GM21737 (cell line): ENCODE measurements at regions not wholly inside any gene's neighbourhood (a gene's known extent, or its start where the extent isn't known, plus 50 kb on each side); places are given as distances from the start of the nearest gene placed in this dataset.

Source experiments
- ATAC-seq: cut with Tn5 transposase; IDR thresholded peaks from one replicate; pipeline ENCODE4 v1.9.1; 2021; ENCODE audit warnings: mild to moderate bottlenecking, moderate library complexity; ENCODE audit not compliant: unreplicated experiment

DNA sequence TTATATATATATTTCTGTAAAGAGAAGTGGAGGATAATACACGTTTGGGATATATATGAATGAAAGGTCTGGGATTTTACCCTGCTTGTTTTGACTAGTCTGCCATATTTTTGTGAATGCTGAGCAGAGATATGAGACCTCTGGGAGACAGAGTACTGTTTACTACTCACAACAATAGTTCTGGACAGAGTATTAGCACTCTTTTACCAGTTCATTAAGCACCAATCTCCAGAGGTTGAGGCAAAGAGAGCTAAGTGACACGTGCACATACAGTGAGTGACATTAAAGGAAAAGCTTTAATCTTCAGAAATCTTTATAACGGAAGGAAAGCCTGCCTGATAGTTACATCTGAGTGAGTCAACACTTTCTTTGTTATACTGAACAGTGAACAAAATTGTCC is 1452.7 kb upstream of the TENM3 start:
- no peak for ATAC-seq

DNA sequence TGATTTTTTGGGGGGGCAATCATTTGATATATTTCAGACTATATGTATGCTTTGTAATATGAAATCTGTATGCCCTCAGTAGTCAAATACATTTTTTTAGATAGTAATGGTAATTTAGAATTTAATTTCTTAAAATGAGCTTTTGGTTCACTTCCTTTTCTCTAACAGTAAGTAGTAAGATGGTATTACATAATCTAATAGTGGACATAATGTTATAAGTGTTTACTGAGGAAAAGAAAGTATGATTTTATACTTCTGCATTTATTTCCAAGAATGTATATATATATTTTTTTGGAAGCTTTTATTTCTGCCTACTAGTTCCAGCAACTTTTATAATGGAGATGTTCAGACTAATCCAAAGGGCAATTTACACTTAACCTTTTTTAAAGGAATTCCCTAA is 1450.7 kb upstream of the TENM3 start:
- ATAC-seq = no peak

DNA sequence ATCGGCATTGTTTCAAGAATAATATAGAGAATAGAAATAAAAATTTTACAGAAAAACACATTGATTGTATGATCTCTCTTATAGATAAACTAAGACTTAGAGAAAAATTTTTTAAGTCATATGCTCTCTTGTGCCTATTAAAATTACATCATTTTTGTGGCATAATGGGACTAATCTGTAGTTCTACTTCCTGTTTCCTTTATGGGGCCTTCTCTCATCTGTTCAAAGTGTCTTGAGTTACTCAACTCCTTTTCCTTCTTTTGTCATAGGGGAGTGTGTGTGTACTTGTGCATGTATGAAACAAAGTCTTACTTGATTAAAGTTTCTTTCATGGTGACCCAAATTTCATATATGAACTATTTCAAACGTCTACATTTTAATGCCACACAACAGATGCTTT is 1448.9 kb upstream of the TENM3 start:
- no peak for ATAC-seq

DNA sequence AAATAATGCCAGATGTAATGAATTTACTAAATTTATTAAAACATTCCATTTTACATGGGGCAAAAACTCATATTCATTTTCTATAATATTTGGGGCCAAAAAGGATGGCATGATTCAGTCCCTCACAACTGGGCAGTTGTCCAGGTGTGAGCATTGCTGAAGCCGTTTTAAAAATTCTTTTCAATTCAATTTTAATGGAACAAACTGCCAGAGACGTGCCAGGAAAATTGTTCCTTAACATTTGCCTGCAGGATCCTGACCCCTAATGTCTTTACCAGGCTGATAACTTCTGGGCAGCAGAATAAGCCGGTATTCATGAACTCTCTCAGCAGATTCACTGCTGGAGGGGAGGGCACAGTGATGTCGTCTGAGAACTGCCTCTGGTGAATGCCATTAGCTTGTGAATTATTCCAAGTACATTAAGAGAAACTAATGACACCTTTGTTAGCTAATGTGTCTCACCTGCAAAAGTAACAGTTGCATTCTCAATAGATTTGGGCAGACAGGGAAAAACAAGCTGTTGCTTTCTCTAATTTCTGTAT is 1445.1 kb upstream of the TENM3 start:
- ATAC-seq = no peak

GRCh38 chr4:180799798-180800197 is 1443.4 kb upstream of the TENM3 start:
- no peak for ATAC-seq

GRCh38 chr4:180805101-180805500 is 1438.1 kb upstream of the TENM3 start:
- no peak for ATAC-seq

- ATAC-seq = no peak
Measured at GRCh38 chr4:180808862-180809261, 1434.3 kb upstream of the TENM3 start.

- ATAC-seq = no peak
Measured at GRCh38 chr4:180809439-180809838, 1433.8 kb upstream of the TENM3 start.

GRCh38 chr4:180810581-180810980 is 1432.6 kb upstream of the TENM3 start:
- ATAC-seq = no peak

GRCh38 chr4:180811556-180811955 is 1431.6 kb upstream of the TENM3 start:
- ATAC-seq = no peak

GRCh38 chr4:180812783-180813182 is 1430.4 kb upstream of the TENM3 start:
- ATAC-seq = no peak

DNA sequence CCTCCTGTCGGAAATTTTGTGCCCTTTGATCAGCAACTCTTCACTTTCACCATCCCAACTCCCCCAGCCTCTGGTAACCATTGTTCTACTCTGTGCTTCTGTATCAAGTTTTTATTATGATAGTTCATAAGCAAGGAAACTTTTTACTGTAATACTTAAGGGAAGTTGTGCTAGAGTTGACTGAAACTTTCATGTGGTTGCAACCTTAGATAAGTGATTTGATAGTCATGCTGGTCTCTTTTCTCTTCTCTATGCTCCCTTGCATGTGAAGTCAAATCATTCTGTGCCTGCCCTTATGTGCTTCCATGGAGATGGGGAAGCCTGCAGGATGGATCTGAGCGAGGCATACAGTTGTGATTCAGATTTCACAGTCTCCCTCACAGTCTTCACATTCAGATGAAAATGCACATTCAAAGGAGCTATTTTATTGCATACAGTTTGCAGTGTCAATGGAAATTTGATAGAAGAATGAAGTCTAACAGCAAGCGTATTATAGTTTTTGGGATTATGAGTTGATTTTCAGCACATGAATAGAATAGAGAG is 1428.3 kb upstream of the TENM3 start:
- no peak for ATAC-seq

GRCh38 chr4:180817529-180817928 is 1425.7 kb upstream of the TENM3 start:
- no peak for ATAC-seq

- ATAC-seq = no peak
Measured at GRCh38 chr4:180823108-180823507, 1420.1 kb upstream of the TENM3 start.

- ATAC-seq = no peak
Measured at GRCh38 chr4:180827232-180828009, 1415.8 kb upstream of the TENM3 start.

GRCh38 chr4:180828455-180829018 is 1414.7 kb upstream of the TENM3 start:
- no peak for ATAC-seq

GRCh38 chr4:180832073-180832472 is 1411.1 kb upstream of the TENM3 start:
- no peak for ATAC-seq

- ATAC-seq = no peak
Measured at GRCh38 chr4:180840142-180840541, 1403.1 kb upstream of the TENM3 start.

DNA sequence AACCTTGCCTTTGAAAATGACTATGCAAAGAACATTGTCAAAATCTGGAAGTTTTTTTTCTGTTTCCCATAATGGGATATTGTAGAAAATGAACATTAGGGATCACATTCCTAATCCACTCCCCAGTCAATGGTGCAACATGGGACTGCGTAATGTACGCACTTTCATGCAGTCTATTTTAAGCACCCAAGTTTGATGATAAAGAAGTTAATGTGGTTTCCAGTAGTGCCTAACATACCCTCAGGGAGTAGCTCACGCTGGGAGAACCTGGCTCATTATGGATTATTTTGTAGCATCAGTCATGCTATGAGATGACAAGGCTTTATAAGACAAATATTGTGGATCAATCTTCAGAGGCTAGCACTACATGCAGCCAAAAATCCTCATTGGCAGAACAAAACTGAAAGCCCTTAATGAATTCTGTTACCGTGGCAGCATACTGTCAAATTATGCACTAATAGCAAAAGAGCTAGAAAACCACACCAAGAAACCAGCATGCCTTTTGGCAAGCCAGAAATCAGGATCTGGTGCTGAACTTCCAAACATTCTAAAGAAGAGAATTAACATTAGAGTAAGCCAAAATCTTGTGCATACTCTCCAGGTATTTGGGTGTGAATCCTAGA is 1392.8 kb upstream of the TENM3 start:
- ATAC-seq = no peak

DNA sequence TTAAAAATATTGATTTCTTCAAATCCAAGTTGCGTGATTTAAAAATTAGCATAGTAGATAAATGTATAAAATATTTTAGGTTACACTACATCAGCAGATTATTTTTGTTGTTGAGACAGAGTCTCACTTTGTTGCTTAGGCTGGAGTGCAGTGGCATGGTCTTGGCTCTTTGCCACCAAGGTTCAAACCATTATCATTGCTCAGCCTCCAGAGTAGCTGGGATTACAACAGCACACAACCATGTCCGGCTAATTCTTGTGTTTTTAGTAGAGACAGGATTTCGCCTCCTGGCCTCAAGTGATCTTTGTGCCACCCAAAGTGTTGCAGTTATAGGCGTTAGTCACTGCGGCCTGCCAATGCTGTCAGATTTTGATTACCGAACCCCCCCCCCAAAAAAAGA is 1390.5 kb upstream of the TENM3 start:
- ATAC-seq = no peak

DNA sequence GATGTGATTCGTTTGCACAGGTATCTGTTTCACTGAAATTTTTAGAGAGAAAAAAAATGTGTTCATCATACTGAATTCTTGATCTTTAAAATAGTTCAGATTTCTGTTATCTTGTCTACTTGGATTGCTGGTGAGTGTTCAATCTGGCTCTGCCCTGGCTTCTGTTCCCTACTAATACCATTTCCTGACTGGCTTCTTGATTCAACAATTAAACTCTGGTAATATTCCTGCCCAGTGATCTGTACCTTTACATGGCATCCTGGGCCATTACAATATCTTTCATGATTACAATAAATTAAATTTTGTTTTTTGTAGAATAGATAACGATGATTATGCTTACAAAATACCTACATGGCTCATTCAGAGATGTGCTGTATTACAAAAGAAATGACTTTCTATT is 1388.0 kb upstream of the TENM3 start:
- ATAC-seq = no peak
